MCF 10A (cell line): ENCODE measurements at regions not wholly inside any gene's neighbourhood (a gene's known extent, or its start where the extent isn't known, plus 50 kb on each side); places are given as distances from the start of the nearest gene placed in this dataset.

Source experiments
- BruUV-seq: library from RNA; stranded (reverse); fragments of 400-500 nt; replicated peaks from 2 replicates; lab custom pipeline; 2021; lab: Mats Ljungman, UMichigan
- CTCF ChIA-PET: fragments of 300-600 bp; sonication (Branson Sonifier 250); formaldehyde crosslinking; extraction: SDS; loops from one replicate; lab custom pipeline; 2021; ENCODE audit warnings: antibody characterized with exemption, inconsistent platforms; lab: Yijun Ruan, JAX
- POLR2A ChIA-PET: fragments of 300-600, 350-650 bp; sonication (Branson Sonifier 250); formaldehyde crosslinking; extraction: SDS; loops from one replicate; lab custom pipeline; 2020; ENCODE audit warnings: antibody characterized with exemption, inconsistent platforms; lab: Yijun Ruan, JAX
- DNase-seq: peaks from one replicate; pipeline ENCODE4 v3.0.0-alpha.2; 2018; ENCODE audit not compliant: unreplicated experiment
- H3K27ac Mint-ChIP-seq: one replicate; pipeline ENCODE4 v1.8.0; 2022; ENCODE audit warnings: mild to moderate bottlenecking, low read depth, mixed read lengths; ENCODE audit not compliant: unreplicated experiment
- H3K27me3 Mint-ChIP-seq: one replicate; pipeline ENCODE4 v1.8.0; 2022; ENCODE audit warnings: mixed read lengths; ENCODE audit not compliant: insufficient read depth, unreplicated experiment
- H3K36me3 Mint-ChIP-seq: one replicate; pipeline ENCODE4 v1.8.0; 2022; ENCODE audit warnings: mild to moderate bottlenecking, moderate library complexity, mixed read lengths; ENCODE audit not compliant: insufficient read depth, unreplicated experiment
- H3K4me1 Mint-ChIP-seq: one replicate; pipeline ENCODE4 v1.8.0; 2022; ENCODE audit warnings: mixed read lengths; ENCODE audit not compliant: insufficient read depth, unreplicated experiment
- H3K4me3 Mint-ChIP-seq: one replicate; pipeline ENCODE4 v1.8.0; 2022; ENCODE audit warnings: mild to moderate bottlenecking, moderate library complexity, mixed read lengths; ENCODE audit not compliant: unreplicated experiment
- H3K9me3 Mint-ChIP-seq: one replicate; pipeline ENCODE4 v1.8.0; 2022; ENCODE audit warnings: mixed read lengths; ENCODE audit not compliant: unreplicated experiment
- intact Hi-C: fragments of 100-400 bp; cut with micrococcal nuclease; formaldehyde crosslinking; loops from 2 replicates; pipeline ENCODE4 v1.14.1; 2022
- TF ChIP-seq, protein P1 (sequence below): fragments of 200-600 bp; IDR thresholded peaks from one replicate; pipeline ENCODE4 v1.8.0; 2022; ENCODE audit warnings: antibody characterized with exemption, mild to moderate bottlenecking; ENCODE audit not compliant: unreplicated experiment

DNA sequence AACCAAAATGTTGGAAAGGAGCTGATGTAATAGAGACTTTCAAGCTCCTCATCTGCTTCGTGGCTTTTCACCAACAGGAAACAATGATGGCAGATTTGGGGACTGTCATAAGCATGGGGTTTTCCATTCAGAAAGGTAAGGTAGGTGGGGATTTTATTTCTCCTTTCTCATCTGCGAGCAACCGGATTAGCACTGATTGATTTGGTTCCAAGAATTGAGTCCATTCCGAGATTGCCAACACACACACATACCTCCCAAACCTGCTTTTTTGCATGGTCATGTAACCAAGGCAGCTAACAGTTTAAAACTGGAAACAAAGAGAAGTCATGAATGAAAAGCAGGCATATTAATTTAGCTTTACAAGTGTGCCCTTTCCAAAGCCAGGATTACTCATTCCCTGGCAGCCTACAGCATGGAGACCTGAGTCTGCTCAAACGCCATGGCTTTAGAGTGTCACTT lies 63.0 kb upstream of the LNX1 start:
- ChIA-PET POLR2A (interaction anchor here (1.1 to 1.6 kb wide), 4 partner anchors 8 to 148 kb away, joined by 3 to 9 read pairs (median 4); no protein-coding TSS in a partner anchor), CTCF (interaction anchor here (0.7 to 1.8 kb wide), 5 partner anchors 34 to 97 kb away, joined by 3 to 7 read pairs (median 4); no protein-coding TSS in a partner anchor)
- H3K4me3 Mint-ChIP-seq = no peak overlapping the region
- BruUV-seq = no TSS peak
- no peaks in the 10 kb centered on the region for H3K36me3 Mint-ChIP-seq
- H3K9me3 Mint-ChIP-seq = no peaks in the 10 kb centered on the region
- intact Hi-C loops = no loop called here
- H3K27me3 Mint-ChIP-seq = no peaks in the 10 kb centered on the region
- DNase-seq = peak; percentile 28
- peaks cover 56% of the 10 kb centered on the region for H3K4me1 Mint-ChIP-seq
- TF ChIP-seq, protein P1, sequence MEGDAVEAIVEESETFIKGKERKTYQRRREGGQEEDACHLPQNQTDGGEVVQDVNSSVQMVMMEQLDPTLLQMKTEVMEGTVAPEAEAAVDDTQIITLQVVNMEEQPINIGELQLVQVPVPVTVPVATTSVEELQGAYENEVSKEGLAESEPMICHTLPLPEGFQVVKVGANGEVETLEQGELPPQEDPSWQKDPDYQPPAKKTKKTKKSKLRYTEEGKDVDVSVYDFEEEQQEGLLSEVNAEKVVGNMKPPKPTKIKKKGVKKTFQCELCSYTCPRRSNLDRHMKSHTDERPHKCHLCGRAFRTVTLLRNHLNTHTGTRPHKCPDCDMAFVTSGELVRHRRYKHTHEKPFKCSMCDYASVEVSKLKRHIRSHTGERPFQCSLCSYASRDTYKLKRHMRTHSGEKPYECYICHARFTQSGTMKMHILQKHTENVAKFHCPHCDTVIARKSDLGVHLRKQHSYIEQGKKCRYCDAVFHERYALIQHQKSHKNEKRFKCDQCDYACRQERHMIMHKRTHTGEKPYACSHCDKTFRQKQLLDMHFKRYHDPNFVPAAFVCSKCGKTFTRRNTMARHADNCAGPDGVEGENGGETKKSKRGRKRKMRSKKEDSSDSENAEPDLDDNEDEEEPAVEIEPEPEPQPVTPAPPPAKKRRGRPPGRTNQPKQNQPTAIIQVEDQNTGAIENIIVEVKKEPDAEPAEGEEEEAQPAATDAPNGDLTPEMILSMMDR = no peak
- H3K27ac Mint-ChIP-seq = no peak overlapping the region

DNA sequence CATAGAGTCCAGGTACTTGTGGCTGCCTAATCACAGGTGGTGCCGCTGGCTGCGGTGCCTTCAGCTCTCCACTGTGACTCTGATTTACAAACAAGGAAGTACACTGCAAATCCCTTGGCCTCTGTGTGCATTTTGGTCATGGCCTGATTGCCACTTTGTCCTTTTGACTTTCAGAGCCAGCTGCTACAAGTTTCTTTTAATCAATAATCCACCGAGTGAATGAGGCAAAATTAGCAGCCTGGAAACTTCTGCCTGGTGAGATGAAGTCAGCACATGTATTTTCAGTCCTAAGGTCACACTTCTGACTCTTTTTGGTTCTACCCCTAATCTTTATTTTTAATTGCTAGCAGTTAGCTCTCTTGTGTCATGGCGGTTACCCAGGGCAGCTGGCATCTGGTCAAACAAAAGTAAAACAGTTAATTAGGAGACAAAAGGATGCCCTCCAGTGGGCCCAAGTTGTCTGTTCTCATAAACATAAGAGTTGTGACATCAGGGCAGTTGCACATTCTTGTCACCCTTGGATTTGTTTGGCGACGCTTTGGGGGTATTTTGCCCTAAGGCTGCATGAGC lies 62.3 kb upstream of the LNX1 start:
- H3K4me1 Mint-ChIP-seq = peaks cover 57% of the 10 kb centered on the region
- no peaks in the 10 kb centered on the region for H3K36me3 Mint-ChIP-seq
- no TSS peak for BruUV-seq
- H3K27me3 Mint-ChIP-seq = no peaks in the 10 kb centered on the region
- no peak overlapping the region for H3K27ac Mint-ChIP-seq
- H3K4me3 Mint-ChIP-seq = no peak overlapping the region
- H3K9me3 Mint-ChIP-seq = no peaks in the 10 kb centered on the region
- DNase-seq = peak; percentile 47
- intact Hi-C loops = no loop called here
- POLR2A ChIA-PET = interaction anchor here (1.1 to 1.6 kb wide), 4 partner anchors 9 to 148 kb away, joined by 3 to 9 read pairs (median 4); no protein-coding TSS in a partner anchor
- TF ChIP-seq, protein P1 = no peak
- CTCF ChIA-PET = interaction anchor here (0.6 to 2.5 kb wide), 7 partner anchors 53 to 572 kb away, joined by 3 to 7 read pairs (median 4); no protein-coding TSS in a partner anchor

DNA sequence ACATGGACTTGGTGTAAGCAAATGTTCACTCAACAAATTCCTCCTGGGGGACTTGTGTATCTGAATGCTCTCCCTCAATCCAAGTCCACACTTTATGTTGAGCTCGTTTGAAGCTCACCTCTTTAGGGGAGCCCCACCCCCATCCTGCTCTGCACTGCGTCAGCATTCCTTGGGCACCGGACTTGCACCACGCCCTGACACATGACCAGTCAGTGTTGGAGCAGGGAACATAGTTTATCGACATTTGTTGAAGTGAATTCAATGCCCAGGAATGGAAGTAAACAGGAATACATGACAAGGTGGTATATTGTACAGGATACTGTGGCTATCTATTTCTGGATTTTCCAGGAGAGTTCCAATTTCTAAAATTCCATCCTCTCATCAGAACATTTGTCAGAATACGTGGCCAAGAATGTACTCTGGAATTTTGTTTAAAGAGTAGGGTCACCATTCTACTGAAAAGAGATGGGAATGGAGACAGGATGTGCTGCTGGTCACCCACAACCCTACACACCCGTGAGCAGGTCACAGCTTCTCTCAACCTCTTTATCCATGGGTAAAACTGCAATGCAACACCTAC lies 60.0 kb upstream of the LNX1 start:
- Mint-ChIP-seq H3K27me3 (no peaks in the 10 kb centered on the region), H3K36me3 (no peaks in the 10 kb centered on the region), H3K27ac (peak overlapping the region; percentile 86), H3K9me3 (no peaks in the 10 kb centered on the region), H3K4me1 (peaks cover 50% of the 10 kb centered on the region), H3K4me3 (no peak overlapping the region)
- TSS peak; percentile 50 for BruUV-seq
- DNase-seq = peak; percentile 41
- intact Hi-C loops = no loop called here
- TF ChIP-seq, protein P1 = no peak
- POLR2A ChIA-PET = interaction anchor here (0.5 to 1.2 kb wide), 3 partner anchors 67 to 571 kb away, joined by 3 to 4 read pairs (median 4); no protein-coding TSS in a partner anchor
- CTCF ChIA-PET = interaction anchor here (0.8 to 2.5 kb wide), 5 partner anchors 9 to 1416 kb away, joined by 3 to 7 read pairs (median 3); no protein-coding TSS in a partner anchor

DNA sequence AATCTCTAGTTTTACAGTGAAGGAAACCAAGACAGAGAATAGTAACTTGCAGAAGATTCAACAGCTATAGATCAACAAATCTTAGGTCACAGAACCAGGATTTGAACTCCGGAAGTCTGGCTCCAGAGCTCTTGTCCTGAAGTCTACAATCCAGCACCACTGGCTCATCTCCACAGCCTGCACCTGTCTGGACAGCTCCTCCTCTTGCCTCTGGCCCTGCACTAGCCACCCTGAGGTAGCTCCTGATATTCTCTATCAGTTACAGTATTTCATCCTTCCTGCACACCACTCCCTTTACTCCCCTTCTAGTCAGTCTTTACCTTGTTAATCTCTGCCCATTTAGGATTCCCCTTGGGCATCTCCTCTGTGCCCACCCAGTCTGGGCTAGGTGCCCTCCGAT lies 58.1 kb upstream of the LNX1 start:
- peaks cover 3% of the 10 kb centered on the region for H3K36me3 Mint-ChIP-seq
- TF ChIP-seq, protein P1 = no peak
- no peak overlapping the region for H3K27ac Mint-ChIP-seq
- CTCF ChIA-PET = interaction anchor here (0.7 to 1.6 kb wide), 2 partner anchors 11 to 157 kb away, joined by 3 to 4 read pairs; no protein-coding TSS in a partner anchor
- intact Hi-C loops = no loop called here
- peaks cover 38% of the 10 kb centered on the region for H3K4me1 Mint-ChIP-seq
- H3K4me3 Mint-ChIP-seq = no peak overlapping the region
- BruUV-seq = no TSS peak
- DNase-seq = no peak
- H3K9me3 Mint-ChIP-seq = no peaks in the 10 kb centered on the region
- H3K27me3 Mint-ChIP-seq = no peaks in the 10 kb centered on the region
- POLR2A ChIA-PET = interaction anchor here (0.7 kb wide), 1 partner anchor 91 kb away, joined by 3 read pairs; no protein-coding TSS in a partner anchor
